Smooth muscle cell (in vitro differentiated cells): ENCODE measurements at regions not wholly inside any gene's neighbourhood (a gene's known extent, or its start where the extent isn't known, plus 50 kb on each side); places are given as distances from the start of the nearest gene placed in this dataset.

Experiments
- DNase-seq: peaks from one replicate; lab custom pipeline; 2025; ENCODE audit not compliant: unreplicated experiment; lab: John Stamatoyannopoulos, UW
- H2AFZ ChIP-seq: fragments of 200-600 bp; sonication (generic); 2 replicates; pipeline ENCODE4 v1.6.0; 2016; ENCODE audit warnings: antibody characterized with exemption, low read depth, mild to moderate bottlenecking
- H3F3A ChIP-seq: fragments of 200-600 bp; sonication (generic); 2 replicates; pipeline ENCODE4 v1.6.0; 2017; ENCODE audit warnings: antibody characterized with exemption, low read depth
- H3K27ac ChIP-seq: fragments of 200-600 bp; sonication (generic); 2 replicates; pipeline ENCODE4 v1.5.1; 2016; ENCODE audit warnings: low read depth, mild to moderate bottlenecking
- H3K27me3 ChIP-seq: fragments of 200-600 bp; sonication (generic); 2 replicates; pipeline ENCODE4 v1.6.1; 2016; ENCODE audit warnings: low read depth, mild to moderate bottlenecking
- H3K36me3 ChIP-seq: fragments of 200-600 bp; sonication (generic); 2 replicates; pipeline ENCODE4 v1.5.1; 2016; ENCODE audit warnings: low read depth
- H3K4me1 ChIP-seq: fragments of 200-600 bp; sonication (generic); 2 replicates; pipeline ENCODE4 v1.5.1; 2016; ENCODE audit warnings: low read depth
- H3K4me2 ChIP-seq: fragments of 200-600 bp; sonication (generic); 2 replicates; pipeline ENCODE4 v1.6.0; 2016; ENCODE audit warnings: mild to moderate bottlenecking
- H3K4me3 ChIP-seq: fragments of 200-600 bp; sonication (generic); 2 replicates; pipeline ENCODE4 v1.5.1; 2016; ENCODE audit warnings: mild to moderate bottlenecking
- H3K79me2 ChIP-seq: fragments of 200-600 bp; sonication (generic); 2 replicates; pipeline ENCODE4 v1.6.0; 2016; ENCODE audit warnings: low read depth, mild to moderate bottlenecking
- H3K9ac ChIP-seq: fragments of 200-600 bp; sonication (generic); 2 replicates; pipeline ENCODE4 v1.6.0; 2016; ENCODE audit warnings: low read depth
- H3K9me3 ChIP-seq: fragments of 200-600 bp; sonication (generic); replicated peaks from 2 replicates; pipeline ENCODE4 v1.5.1; 2016; ENCODE audit warnings: low read depth
- H4K20me1 ChIP-seq: fragments of 200-600 bp; sonication (generic); 2 replicates; pipeline ENCODE4 v1.6.0; 2016; ENCODE audit warnings: low read depth
- CTCF ChIP-seq: fragments of 200-600 bp; sonication (generic); IDR thresholded peaks from 2 replicates; pipeline ENCODE4 v1.5.1; 2017; ENCODE audit warnings: borderline replicate concordance, mild to moderate bottlenecking, antibody characterized with exemption; ENCODE audit not compliant: insufficient read depth, poor library complexity, severe bottlenecking
- WGBS: methylation state at CpG from one replicate; pipeline ENCODE4 v1.1.7; 2016; ENCODE audit warnings: low lambda C conversion rate; 5-methylcytosine and 5-hydroxymethylcytosine counted together

GRCh38 chr3:159896543-159896942 lies 92.1 kb upstream of the IL12A start:
- 97% methylated on average over 1 of the region's 1 CpG for WGBS
- Histone ChIP-seq H3K27ac (no peak overlapping the region), H3K36me3 (peaks cover 9% of the 10 kb centered on the region), H3K4me1 (peaks cover 11% of the 10 kb centered on the region), H2AFZ (no peak overlapping the region), H3K4me3 (no peak overlapping the region), H3K79me2 (no peaks in the 10 kb centered on the region), H3K9ac (no peak overlapping the region), H3K9me3 (no peaks in the 10 kb centered on the region), H4K20me1 (no peaks in the 10 kb centered on the region), H3K27me3 (no peaks in the 10 kb centered on the region), H3F3A (no peaks in the 10 kb centered on the region), H3K4me2 (no peak overlapping the region)
- no peak for TF ChIP-seq CTCF
- no peak for DNase-seq

GRCh38 chr3:159897331-159898075 lies 91.1 kb upstream of the IL12A start:
- H3K79me2 ChIP-seq, result no peaks in the 10 kb centered on the region
- H3K4me1 ChIP-seq, result peaks cover 11% of the 10 kb centered on the region
- H4K20me1 ChIP-seq, result no peaks in the 10 kb centered on the region
- H3K27me3 ChIP-seq, result no peaks in the 10 kb centered on the region
- H3K4me3 ChIP-seq, result no peak overlapping the region
- H3F3A ChIP-seq, result no peaks in the 10 kb centered on the region
- no peak for TF ChIP-seq CTCF
- H3K36me3 ChIP-seq, result peaks cover 9% of the 10 kb centered on the region
- no peak overlapping the region for H3K4me2 ChIP-seq
- no peak overlapping the region for H3K9ac ChIP-seq
- no peaks in the 10 kb centered on the region for H3K9me3 ChIP-seq
- no peak for DNase-seq
- 77% methylated on average over 5 of the region's 5 CpGs for WGBS
- H2AFZ ChIP-seq, result no peak overlapping the region
- H3K27ac ChIP-seq, result no peak overlapping the region

- 91% methylated on average over 2 of the region's 2 CpGs for WGBS
- peaks cover 11% of the 10 kb centered on the region for H3K4me1 ChIP-seq
- no peak for DNase-seq
- H3K79me2 ChIP-seq, result no peaks in the 10 kb centered on the region
- no peak overlapping the region for H2AFZ ChIP-seq
- no peaks in the 10 kb centered on the region for H3K9me3 ChIP-seq
- peak overlapping the region; percentile 13 for H3K27ac ChIP-seq
- no peak overlapping the region for H3K4me3 ChIP-seq
- peaks cover 9% of the 10 kb centered on the region for H3K36me3 ChIP-seq
- no peak overlapping the region for H3K9ac ChIP-seq
- no peaks in the 10 kb centered on the region for H3F3A ChIP-seq
- H3K27me3 ChIP-seq, result no peaks in the 10 kb centered on the region
- H4K20me1 ChIP-seq, result no peaks in the 10 kb centered on the region
- H3K4me2 ChIP-seq, result no peak overlapping the region
- no peak for TF ChIP-seq CTCF
Measured at GRCh38 chr3:159898147-159898546, 90.5 kb upstream of the IL12A start.

- H3K9me3 ChIP-seq, result no peaks in the 10 kb centered on the region
- no peak for TF ChIP-seq CTCF
- H3K27ac ChIP-seq, result no peak overlapping the region
- 68% methylated on average over 1 of the region's 1 CpG for whole genome bisulfite sequencing
- no peak overlapping the region for H3K9ac ChIP-seq
- DNase-seq, result no peak
- no peak overlapping the region for H3K4me2 ChIP-seq
- no peaks in the 10 kb centered on the region for H3F3A ChIP-seq
- H2AFZ ChIP-seq, result no peak overlapping the region
- H3K27me3 ChIP-seq, result no peaks in the 10 kb centered on the region
- H3K79me2 ChIP-seq, result no peaks in the 10 kb centered on the region
- H3K36me3 ChIP-seq, result peaks cover 9% of the 10 kb centered on the region
- H3K4me1 ChIP-seq, result peaks cover 11% of the 10 kb centered on the region
- no peak overlapping the region for H3K4me3 ChIP-seq
- H4K20me1 ChIP-seq, result no peaks in the 10 kb centered on the region
Measured at GRCh38 chr3:159899166-159899565, 89.5 kb upstream of the IL12A start.
